ENCODE measurements at regions not wholly inside any gene's neighbourhood (a gene's known extent, or its start where the extent isn't known, plus 50 kb on each side); places are given as distances from the start of the nearest gene placed in this dataset.

DNA sequence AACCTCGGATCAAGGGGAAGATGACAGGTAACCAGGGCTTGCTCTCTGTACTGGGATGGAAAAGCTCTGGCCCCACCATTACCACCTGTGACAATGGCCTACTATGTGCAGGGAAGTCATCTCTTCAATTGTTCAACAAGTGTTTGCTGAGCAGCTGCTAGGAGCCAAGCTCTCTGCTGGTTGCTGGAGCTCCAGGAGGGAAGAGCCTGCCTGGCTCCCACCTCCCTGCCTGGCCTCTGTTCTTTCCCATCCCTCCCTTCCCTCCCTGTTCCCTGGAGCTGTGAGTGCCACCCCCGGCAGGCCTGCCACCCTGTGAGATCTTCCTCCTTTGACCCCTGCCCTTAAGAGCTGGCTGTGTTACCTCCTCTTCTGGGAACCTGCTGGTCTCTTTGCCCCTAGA is 59.7 kb upstream of the IER5L start:
- TF ChIP-seq, protein P1, sequence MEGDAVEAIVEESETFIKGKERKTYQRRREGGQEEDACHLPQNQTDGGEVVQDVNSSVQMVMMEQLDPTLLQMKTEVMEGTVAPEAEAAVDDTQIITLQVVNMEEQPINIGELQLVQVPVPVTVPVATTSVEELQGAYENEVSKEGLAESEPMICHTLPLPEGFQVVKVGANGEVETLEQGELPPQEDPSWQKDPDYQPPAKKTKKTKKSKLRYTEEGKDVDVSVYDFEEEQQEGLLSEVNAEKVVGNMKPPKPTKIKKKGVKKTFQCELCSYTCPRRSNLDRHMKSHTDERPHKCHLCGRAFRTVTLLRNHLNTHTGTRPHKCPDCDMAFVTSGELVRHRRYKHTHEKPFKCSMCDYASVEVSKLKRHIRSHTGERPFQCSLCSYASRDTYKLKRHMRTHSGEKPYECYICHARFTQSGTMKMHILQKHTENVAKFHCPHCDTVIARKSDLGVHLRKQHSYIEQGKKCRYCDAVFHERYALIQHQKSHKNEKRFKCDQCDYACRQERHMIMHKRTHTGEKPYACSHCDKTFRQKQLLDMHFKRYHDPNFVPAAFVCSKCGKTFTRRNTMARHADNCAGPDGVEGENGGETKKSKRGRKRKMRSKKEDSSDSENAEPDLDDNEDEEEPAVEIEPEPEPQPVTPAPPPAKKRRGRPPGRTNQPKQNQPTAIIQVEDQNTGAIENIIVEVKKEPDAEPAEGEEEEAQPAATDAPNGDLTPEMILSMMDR (IDR thresholded peaks at IDR 0.05; ENCODE audit: insufficient read depth, low read depth, low read length, missing control alignments): no peak
- DNase-seq (ENCODE audit: low read depth): no peak
- no peak overlapping the region for H3K4me3 ChIP-seq (ENCODE audit: low read depth, low read length)

DNA sequence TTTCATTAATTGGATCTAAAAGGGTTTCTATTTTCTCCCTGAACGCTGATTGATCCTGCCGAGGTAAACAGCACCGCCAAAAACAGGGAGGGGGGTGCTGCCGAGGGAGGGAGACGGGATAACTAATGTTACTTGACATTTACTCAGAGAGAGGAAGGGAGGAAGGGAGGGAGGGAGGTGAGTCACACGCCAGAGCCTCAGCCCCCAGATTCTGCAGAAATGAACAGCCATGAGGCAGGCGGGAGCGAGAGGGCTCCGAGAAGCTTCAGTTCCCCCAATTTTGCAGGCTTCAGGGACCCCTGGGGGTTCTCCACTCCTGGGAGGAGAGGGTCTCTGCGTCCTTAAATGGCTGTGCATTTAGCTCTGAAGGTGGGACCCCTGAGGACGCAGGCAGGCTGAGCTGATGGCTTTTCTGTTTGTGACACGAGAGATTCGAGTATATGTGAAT is 59.1 kb upstream of the IER5L start:
- no peak overlapping the region for H3K4me3 ChIP-seq (ENCODE audit: low read depth, low read length)
- TF ChIP-seq, protein P1 (IDR thresholded peaks at IDR 0.05; ENCODE audit: insufficient read depth, low read depth, low read length, missing control alignments): no peak
- no peak for DNase-seq (ENCODE audit: low read depth)

GRCh38 chr9:129236441-129237145 is 58.5 kb upstream of the IER5L start:
- TF ChIP-seq, protein P1 (IDR thresholded peaks at IDR 0.05; ENCODE audit: insufficient read depth, low read depth, low read length, missing control alignments): no peak
- no peak overlapping the region for H3K4me3 ChIP-seq (ENCODE audit: low read depth, low read length)
- no peak for DNase-seq (ENCODE audit: low read depth)

- TF ChIP-seq, protein P1 (IDR thresholded peaks at IDR 0.05; ENCODE audit: insufficient read depth, low read depth, low read length, missing control alignments): no peak
- no peak overlapping the region for H3K4me3 ChIP-seq (ENCODE audit: low read depth, low read length)
- peak; percentile 73 for DNase-seq (ENCODE audit: low read depth)
Observed at GRCh38 chr9:129235931-129236331, 57.9 kb upstream of the IER5L start.

DNA sequence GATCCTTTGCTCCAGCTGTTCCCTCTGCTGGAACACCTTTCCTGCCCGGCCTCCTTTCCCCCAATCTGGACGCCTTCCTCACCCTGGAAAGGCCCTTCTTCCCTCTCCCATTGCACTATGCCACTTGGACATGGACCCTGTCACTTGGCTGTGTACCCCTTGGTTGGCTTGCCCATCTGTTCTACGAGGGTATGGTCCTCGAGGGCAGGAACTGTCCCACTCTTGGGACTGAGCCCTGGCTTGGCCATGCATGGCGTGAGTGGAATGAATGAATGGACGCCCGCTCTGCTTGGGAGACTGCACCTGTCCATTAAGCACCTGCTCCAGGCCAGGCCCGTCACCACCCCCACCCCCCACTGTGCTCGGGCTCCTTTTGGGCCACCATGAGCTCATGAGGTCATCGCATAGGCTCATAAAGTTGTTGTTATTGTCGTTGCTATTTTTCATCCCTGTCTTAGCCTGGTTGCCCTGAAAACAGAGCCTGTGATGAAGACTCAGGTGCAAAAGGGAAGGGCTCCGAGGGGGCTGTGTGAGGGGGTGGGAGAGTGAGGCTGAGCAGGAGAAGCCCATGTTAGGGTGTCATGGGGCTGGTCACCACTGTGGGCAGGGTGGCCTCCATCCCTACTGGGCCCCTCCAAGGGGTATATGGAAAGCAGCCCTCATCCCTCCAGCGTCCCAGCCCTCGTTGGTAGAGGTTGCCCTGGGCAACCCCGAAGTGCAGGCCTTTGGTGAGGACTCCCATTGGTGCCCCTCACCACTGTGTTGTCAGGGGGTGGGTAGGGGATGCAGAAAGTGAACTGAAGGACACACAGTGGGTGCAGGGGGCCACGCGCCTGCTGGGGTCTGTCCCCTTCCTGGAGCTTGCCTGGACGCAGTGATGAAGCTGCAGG is 57.2 kb upstream of the IER5L start:
- no peak for DNase-seq (ENCODE audit: low read depth)
- TF ChIP-seq, protein P1 (IDR thresholded peaks at IDR 0.05; ENCODE audit: insufficient read depth, low read depth, low read length, missing control alignments): no peak
- H3K4me3 ChIP-seq (ENCODE audit: low read depth, low read length): no peak overlapping the region

GRCh38 chr9:129234491-129234890 is 56.4 kb upstream of the IER5L start:
- H3K4me3 ChIP-seq (ENCODE audit: low read depth, low read length): no peak overlapping the region
- no peak for DNase-seq (ENCODE audit: low read depth)
- TF ChIP-seq, protein P1 (IDR thresholded peaks at IDR 0.05; ENCODE audit: insufficient read depth, low read depth, low read length, missing control alignments): no peak
